ENCODE measurements at regions not wholly inside any gene's neighbourhood (a gene's known extent, or its start where the extent isn't known, plus 50 kb on each side); places are given as distances from the start of the nearest gene placed in this dataset.

GRCh38 chr18:78868330-78869316 lies 111.0 kb upstream of the SALL3 start:
- DNase-seq (ENCODE audit: low read depth, low spot score) = no peak

DNA sequence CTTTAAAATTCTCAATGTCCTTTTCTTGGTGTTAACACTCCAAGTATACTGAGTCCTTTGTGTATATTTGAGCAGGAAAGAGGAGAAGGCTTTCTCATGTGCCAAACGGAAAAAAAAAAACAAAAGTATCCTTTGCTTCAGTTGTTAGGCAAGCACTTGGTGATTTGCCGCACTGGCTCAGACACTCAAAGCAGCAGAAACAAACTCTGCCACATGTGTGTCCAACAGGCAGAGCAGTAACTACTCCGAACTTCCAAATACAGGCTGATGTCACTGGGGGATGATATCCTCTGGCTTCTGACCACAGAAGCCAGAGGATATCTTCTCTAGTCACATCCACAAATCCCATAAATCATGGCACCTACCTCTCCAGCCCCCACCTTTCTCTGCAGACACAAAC lies 108.0 kb upstream of the SALL3 start:
- DNase-seq (ENCODE audit: low read depth, low spot score) = no peak

GRCh38 chr18:78873926-78874500 lies 105.6 kb upstream of the SALL3 start:
- DNase-seq (ENCODE audit: low read depth, low spot score) = no peak

- DNase-seq (ENCODE audit: low read depth, low spot score) = peak; percentile 61
Measured at GRCh38 chr18:78875016-78875777, 104.4 kb upstream of the SALL3 start.

DNA sequence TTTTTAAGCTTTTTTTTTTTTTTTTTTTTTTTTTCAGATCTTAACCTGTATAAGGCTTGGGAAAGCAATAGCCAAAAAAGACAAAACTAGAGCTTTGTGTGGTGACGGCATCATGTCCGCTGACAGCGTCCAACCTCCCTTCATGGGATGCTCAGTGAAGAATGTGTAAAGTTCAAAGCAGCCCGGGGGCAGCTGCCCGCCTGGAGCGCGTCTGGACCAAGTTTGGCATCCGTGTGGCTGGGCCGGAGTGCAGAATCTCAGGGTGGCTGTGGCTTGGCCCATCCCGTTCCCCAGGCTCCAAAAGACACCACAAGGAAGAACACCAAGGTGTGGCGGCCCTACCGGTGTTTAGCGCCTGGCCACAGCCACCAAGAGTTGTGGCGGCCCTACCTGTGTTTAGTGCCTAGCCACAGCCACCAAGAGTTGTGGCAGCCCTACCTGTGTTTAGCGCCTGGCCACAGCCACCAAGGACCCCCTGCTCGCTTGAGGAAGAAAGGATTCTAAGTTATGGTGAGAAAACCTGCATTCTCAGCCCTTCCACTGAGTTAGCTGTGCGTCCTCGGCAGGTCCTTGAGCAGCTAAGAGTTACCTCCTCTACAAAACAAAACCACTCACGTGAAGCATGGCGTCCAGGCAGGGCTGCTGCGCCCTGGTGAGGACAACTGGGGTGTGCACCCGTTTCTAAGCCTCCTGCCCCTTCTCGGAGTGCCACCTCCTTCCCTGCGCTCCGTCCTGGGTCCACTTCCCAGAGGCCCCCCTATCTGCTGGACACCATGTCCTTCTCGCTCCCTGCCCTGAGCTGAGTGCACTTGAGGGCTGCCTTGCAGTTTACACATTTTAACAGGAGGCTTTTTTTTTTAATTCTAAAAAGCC lies 103.6 kb upstream of the SALL3 start:
- no peak for DNase-seq (ENCODE audit: low read depth, low spot score)

GRCh38 chr18:78876868-78877267 lies 102.8 kb upstream of the SALL3 start:
- no peak for DNase-seq (ENCODE audit: low read depth, low spot score)

GRCh38 chr18:78878335-78878734 lies 101.3 kb upstream of the SALL3 start:
- no peak for DNase-seq (ENCODE audit: low read depth, low spot score)

GRCh38 chr18:78879072-78879883 lies 100.3 kb upstream of the SALL3 start:
- DNase-seq (ENCODE audit: low read depth, low spot score) = peak; percentile 46

DNA sequence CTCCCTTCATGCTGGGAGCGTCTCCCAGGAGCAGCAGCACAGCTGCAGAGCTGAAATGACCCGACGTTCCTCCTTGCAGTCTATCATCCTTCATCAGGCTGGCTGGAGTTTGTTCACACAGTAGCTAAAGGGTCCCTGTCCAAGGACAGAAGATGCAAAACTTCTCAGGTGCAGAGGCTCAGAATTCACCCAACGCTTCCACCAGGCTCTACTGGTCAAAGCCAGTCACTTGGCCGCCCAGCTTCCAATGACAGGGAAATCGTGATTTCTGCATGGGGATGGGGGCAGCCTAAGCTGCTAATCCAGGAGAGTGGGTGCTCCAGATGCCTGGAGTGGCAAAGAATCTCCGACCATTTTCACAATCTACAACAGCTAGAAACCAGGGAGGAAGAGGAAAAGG lies 97.0 kb upstream of the SALL3 start:
- DNase-seq (ENCODE audit: low read depth, low spot score) = no peak

- no peak for DNase-seq (ENCODE audit: low read depth, low spot score)
Measured at GRCh38 chr18:78883501-78883900, 96.1 kb upstream of the SALL3 start.

DNA sequence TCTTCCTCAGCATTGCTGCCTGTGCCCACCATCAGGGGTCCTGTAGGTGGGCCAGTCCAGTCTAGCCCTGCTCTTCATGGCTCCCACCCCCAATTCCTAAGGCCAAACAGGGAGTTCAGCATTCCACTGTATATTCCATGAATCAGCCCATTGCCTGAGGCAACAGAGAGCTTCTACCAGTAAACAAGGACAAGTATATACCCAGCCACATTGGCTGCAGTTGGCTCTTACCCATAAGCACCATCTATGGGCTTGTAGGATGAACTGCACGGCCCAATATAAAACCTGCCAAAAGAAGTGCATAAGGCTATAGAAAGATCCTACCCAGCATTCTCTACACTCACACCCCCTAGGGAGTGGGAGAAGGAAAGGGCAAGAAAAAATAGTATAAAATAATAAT lies 95.1 kb upstream of the SALL3 start:
- peak; percentile 74 for DNase-seq (ENCODE audit: low read depth, low spot score)

DNA sequence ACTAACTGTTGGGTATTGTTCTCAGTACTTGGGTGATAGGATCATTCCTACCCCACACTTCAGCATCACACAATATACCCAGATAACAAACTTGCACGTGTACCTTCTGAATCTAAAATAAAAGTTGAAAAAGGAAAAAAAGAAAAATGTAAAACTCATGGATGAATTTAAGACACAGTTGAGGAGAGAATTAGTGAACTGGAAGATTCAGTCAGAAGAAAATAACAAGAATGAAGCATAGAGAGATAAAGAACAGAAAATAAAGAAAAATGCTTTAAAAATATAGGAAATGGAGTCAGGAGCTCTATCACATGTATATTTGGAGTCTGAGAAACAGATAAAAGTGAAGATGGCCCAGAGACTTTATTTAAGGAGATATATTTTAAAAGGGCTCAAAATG lies 90.4 kb upstream of the SALL3 start:
- DNase-seq (ENCODE audit: low read depth, low spot score) = no peak

- no peak for DNase-seq (ENCODE audit: low read depth, low spot score)
Measured at GRCh38 chr18:78890388-78890787, 89.2 kb upstream of the SALL3 start.

- no peak for DNase-seq (ENCODE audit: low read depth, low spot score)
Measured at GRCh38 chr18:78891185-78891762, 88.3 kb upstream of the SALL3 start.

DNA sequence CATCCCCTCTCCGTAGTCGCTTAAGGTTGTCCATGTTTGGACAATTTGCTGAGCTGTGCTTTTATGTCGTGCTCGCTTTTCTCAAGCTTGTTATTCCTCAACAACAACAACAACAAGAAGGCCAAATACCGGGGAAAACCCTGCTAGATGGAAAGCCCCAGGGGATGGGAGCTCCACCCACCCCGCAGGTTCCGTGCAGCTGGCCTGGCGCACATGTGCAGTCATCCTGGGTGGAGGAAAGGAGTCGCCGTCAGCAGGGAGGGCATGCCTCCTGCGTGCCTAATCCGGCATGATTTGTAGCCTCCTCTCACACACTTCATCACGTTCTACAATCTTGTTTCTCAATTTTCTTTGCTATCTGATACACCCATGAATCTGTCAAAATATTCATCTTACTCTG lies 87.4 kb upstream of the SALL3 start:
- DNase-seq (ENCODE audit: low read depth, low spot score) = no peak

DNA sequence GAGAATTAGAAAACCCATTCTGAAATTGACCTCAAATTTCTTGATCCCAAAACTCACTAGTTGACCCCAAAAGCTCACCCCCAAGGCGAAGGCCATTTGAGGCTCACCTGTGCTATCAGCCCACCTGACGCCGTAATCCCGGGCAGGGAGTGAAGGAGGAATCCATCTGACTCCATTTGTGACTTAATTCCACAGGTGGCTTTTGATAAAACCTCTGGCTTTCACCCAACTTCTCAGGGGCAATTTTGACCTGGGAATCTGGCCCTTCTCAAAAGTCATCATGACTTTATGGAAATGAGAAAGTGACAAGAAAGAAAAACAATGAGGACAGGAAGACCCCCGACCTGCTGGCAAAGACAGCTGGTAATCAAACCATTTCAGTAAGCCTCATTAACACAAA lies 86.9 kb upstream of the SALL3 start:
- no peak for DNase-seq (ENCODE audit: low read depth, low spot score)

- DNase-seq (ENCODE audit: low read depth, low spot score) = peak; percentile 31
Measured at GRCh38 chr18:78893281-78894032, 86.2 kb upstream of the SALL3 start.

DNA sequence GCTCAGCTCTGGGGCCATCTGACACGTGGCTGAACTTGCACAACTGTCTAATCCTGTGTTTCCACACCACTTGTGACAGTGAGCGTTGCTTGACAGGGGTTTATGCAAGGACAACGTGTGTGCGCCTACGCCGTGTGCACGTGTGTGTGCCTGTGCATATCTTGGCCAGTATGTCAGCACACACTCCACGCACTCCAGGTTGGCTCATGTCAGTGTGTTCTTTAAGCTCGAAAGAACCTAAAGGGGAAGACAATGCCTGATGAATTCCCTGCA lies 85.6 kb upstream of the SALL3 start:
- no peak for DNase-seq (ENCODE audit: low read depth, low spot score)

DNA sequence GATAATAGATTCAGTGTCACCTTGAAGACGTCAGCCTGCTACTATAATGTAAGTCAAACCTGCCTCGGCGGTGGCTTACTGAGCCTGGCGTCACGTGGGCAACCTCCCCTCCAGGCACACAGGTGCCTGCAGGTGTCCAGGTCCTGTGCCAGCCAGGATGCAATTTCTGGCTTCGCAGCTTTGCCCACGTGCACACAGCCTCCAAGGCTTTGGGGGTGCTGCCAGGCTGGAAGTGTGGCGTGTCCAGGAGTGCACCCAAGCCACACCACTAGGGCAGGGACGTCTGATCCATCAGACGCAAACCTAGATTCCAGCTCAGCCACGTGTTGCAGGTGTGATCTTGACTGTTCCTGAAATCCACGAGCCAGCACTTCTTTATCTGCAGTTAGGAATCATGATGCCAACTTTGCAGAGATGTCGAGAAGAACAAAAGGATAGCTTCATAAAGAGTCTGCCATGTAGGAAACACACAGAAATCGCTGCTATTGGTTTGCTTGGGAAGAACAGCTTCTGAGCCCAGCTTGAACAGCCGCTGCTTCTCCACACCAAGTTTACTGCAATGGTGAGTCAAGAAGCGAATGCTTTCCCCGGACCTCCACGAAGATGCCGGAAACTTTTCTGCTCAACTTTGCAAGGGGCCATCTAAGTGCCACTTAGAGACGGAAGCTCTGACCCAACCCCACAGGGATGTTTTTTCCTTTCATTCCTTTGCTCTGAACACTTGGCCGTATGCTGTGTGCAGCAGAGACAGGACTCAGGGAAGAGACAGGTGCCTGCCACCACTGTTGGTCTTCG lies 84.2 kb upstream of the SALL3 start:
- no peak for DNase-seq (ENCODE audit: low read depth, low spot score)

Measured in ELF-1 (cell line).